ENCODE measurements at regions not wholly inside any gene's neighbourhood (a gene's known extent, or its start where the extent isn't known, plus 50 kb on each side); places are given as distances from the start of the nearest gene placed in this dataset.
"Not testable (repeated sequence)": the region's sequence is repeated elsewhere in the genome, so short reads cannot be mapped to it uniquely, and the experiment has no call there.

GRCh38 chr5:166679331-166679730 is 1612.1 kb upstream of the WWC1 start:
- in situ Hi-C loops (cut with MboI; ENCODE audit: low sequenced_read_pairs), result no loop called here

DNA sequence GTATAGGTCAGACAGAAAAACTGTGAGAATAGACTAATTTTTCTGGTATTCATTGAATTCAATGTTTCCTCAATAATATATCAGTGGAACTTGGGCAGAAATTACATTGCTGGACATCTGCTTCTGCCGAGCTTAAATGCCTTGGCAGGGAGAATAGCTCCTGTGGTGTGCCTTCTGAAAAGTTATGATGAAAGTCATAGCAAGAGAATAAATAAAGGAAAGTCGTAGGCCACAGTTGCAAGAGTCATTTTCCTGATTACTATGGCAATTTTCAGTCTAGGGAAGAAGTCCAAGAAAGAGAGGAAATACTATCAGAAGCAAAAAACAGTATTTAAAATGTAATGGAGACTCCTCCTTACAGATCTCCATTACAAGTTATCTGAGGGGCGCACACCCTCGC is 1596.1 kb upstream of the WWC1 start:
- in situ Hi-C loops (cut with MboI; ENCODE audit: low sequenced_read_pairs), result no loop called here

DNA sequence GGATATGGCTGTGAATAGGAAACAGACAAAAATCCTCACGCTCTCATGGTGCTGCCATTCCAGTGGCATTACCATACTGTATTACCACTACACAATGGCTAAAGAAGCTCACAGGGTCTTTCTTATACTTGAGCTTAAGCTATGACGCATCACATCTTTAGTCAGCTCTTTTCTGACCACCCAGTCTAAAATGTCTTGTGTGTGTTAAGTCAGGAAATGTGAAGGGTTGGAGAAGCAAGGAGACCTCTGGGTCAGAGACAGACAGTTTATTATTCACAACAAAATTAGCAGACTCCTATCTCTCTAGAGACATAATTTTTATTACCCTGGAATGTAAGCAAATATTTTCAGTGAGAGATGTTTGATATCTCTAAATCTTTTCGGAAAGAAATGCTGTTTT is 1583.2 kb upstream of the WWC1 start:
- in situ Hi-C loops (cut with MboI; ENCODE audit: low sequenced_read_pairs), result no loop called here

DNA sequence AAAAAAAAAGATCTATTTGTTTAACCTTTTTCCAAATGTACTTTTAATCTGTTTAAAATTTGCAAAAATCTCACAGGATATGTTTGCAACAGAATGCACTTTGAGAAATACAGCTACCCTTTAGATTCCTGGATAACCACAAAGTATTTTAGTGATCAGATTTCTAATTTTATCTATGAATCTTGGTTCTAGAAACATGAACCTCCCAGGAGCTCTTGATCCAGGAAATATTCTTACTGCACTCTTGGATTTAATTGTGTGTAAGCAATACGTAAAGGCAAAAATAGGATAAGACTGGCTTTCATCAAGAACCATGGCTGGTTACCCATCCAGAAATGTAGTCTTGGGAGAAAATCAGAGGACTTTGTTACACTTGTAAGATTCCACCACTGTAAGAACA is 1581.8 kb upstream of the WWC1 start:
- in situ Hi-C loops (cut with MboI; ENCODE audit: low sequenced_read_pairs), result no loop called here

DNA sequence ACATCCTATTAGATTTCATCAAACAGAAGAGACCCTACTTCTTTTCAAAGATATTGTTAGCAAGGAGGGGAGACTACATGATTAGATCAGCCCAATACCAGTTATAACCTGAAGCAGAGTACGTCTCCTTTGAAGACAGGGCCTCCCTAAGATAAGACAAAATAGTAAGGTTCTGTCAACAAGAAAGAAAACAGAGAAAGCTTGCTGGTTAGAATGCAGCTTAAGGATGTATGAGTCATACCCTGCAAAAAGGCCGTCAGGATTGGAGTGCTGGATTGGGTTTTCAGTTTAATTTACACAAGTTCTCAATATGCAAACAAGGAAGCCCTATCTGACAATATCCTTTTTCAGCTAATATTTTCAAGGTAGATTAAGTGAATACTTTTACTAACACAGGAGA is 1581.2 kb upstream of the WWC1 start:
- in situ Hi-C loops (cut with MboI; ENCODE audit: low sequenced_read_pairs), result no loop called here

DNA sequence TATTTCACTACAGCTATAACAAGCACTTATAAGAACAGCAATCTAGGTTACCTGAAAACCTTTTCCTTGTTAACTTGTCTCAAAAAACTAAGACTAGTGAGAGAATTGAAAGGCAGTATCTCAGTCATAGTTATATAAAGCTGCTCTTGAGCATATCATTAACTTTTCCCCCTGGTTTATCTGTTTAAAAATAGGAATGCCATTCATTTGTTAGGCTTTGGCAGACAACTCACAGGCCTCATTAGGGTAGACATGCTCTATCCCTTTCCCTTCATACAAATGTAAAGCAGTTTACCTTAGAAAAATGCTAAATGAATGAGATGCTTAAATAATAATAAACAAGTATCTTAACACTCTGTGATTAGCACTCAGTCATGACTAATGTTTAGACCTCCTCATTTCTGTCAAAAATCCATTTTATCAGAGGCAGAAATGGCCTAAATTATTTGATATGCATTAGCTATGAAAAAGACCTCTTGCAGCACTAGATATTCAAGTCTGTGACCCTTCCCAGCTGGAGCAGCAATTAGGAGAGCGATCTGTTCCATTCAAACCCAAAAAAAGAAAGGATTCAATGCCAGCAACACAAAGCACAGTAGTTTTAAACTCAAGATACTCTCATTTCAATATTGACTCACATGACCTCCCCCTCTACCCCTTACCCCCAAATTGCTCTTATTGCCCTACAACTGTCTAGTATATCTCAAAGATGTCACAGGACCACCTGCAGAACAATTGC is 1578.8 kb upstream of the WWC1 start:
- in situ Hi-C loops (cut with MboI; ENCODE audit: low sequenced_read_pairs), result no loop called here

- in situ Hi-C loops (cut with MboI; ENCODE audit: low sequenced_read_pairs), result no loop called here
Measured at GRCh38 chr5:166713295-166713694, 1578.2 kb upstream of the WWC1 start.

GRCh38 chr5:166716856-166717492 is 1574.5 kb upstream of the WWC1 start:
- in situ Hi-C loops (cut with MboI; ENCODE audit: low sequenced_read_pairs), result no loop called here

GRCh38 chr5:166719991-166720390 is 1571.5 kb upstream of the WWC1 start:
- in situ Hi-C loops (cut with MboI; ENCODE audit: low sequenced_read_pairs), result no loop called here

DNA sequence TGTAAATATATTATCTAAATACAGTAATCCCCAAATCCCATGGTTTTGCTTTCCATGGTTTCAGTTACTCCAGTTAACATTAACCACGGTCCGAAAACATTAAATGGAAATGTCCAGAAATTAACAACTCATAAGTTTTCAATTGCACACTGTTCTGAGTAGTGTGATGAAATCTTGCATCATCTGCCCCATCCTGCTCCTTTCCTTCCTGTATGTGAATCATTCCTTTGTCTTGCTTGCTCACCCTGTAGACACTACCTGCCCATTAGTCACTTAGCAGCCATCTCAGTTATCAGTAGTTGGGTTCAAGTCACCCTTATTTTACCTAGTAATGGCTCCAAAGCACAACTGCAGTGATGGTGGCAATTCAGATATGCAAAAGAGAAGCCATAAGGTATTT is 1568.5 kb upstream of the WWC1 start:
- in situ Hi-C loops (cut with MboI; ENCODE audit: low sequenced_read_pairs), result no loop called here

- in situ Hi-C loops (cut with MboI; ENCODE audit: low sequenced_read_pairs), result no loop called here
Measured at GRCh38 chr5:166724284-166724683, 1567.2 kb upstream of the WWC1 start.

GRCh38 chr5:166725593-166725992 is 1565.9 kb upstream of the WWC1 start:
- in situ Hi-C loops (cut with MboI; ENCODE audit: low sequenced_read_pairs), result no loop called here

- in situ Hi-C loops (cut with MboI; ENCODE audit: low sequenced_read_pairs), result no loop called here
Measured at GRCh38 chr5:166726406-166726805, 1565.0 kb upstream of the WWC1 start.

GRCh38 chr5:166742951-166743350 is 1548.5 kb upstream of the WWC1 start:
- in situ Hi-C loops (cut with MboI; ENCODE audit: low sequenced_read_pairs), result not testable (repeated sequence)

DNA sequence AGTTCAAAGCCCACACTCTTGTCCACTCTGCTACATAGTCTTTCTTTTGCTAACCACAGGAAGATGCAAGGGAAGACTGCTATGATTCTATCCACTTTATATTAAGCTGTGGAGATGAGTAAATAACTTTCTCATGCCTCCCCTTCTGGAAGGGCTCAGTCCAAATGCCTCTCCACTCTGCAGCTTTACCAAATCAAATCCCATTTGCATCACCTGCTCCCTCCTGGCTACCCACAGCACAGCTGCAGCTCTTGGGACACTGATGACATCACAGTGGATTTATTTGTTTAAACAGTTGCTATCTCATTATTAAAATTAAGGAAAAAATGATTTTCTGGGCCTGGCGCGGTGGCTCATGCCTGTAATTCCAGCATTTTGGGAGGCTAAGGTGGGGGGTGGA is 1544.9 kb upstream of the WWC1 start:
- in situ Hi-C loops (cut with MboI; ENCODE audit: low sequenced_read_pairs), result no loop called here

GRCh38 chr5:166750376-166750775 is 1541.1 kb upstream of the WWC1 start:
- in situ Hi-C loops (cut with MboI; ENCODE audit: low sequenced_read_pairs), result no loop called here

DNA sequence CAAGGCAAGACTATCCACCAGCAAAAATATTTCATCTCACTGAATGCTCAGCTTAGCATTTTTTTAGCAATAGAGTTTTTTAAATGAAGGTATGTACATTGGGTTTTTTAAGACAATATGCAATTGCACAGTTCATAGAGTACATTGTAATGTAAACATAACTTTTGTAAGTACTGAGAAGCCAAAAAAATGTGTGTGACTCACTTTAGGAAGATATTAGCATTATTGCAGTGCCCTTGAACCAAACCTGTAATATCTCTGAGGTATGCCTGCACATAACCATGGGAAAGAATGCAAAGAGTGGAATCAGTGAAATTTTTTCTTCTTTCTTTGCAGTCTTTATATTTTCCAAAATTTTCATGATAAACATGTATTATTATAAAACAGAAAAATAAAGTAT is 1533.3 kb upstream of the WWC1 start:
- in situ Hi-C loops (cut with MboI; ENCODE audit: low sequenced_read_pairs), result no loop called here

GRCh38 chr5:166767858-166768257 is 1523.6 kb upstream of the WWC1 start:
- in situ Hi-C loops (cut with MboI; ENCODE audit: low sequenced_read_pairs), result no loop called here

DNA sequence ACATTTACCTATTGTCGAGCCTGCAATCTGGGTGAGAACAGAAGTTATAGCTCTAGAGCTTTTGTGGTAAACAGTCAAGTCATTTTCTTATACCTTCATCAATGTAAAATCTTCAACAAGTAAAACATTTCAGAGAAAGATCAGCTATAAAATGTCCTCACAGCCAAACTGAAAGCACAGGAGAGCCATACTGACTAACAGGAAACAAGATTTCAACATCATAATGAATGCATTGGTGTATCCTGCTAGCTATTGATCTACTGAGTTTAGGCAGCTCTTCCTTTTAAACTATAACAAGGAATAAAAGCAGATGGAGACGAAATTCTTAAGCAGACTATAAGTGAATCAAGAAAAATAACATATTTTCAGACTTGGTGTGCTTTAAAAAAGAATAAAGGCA is 1522.9 kb upstream of the WWC1 start:
- in situ Hi-C loops (cut with MboI; ENCODE audit: low sequenced_read_pairs), result no loop called here

DNA sequence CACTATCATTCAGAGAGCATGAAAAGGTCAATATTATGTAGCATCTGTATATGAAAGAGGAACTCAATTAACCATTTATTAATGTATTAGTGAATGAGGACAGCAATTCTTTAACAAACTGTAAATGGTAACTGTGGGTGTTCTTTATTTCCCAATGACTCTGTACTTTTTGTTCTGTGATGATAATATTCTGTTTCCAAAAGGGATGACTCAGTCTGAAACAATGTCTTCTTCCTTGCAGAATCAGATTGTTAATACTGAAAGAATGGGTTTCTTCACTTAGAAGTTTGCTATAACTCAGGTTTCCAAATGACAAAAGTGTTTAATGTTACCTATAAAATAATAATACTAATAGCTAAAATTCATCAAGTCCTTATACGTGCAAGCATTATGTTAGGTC is 1518.7 kb upstream of the WWC1 start:
- in situ Hi-C loops (cut with MboI; ENCODE audit: low sequenced_read_pairs), result no loop called here

GRCh38 chr5:166781737-166782136 is 1509.7 kb upstream of the WWC1 start:
- in situ Hi-C loops (cut with MboI; ENCODE audit: low sequenced_read_pairs), result no loop called here

GRCh38 chr5:166784545-166785078 is 1506.8 kb upstream of the WWC1 start:
- in situ Hi-C loops (cut with MboI; ENCODE audit: low sequenced_read_pairs), result no loop called here

DNA sequence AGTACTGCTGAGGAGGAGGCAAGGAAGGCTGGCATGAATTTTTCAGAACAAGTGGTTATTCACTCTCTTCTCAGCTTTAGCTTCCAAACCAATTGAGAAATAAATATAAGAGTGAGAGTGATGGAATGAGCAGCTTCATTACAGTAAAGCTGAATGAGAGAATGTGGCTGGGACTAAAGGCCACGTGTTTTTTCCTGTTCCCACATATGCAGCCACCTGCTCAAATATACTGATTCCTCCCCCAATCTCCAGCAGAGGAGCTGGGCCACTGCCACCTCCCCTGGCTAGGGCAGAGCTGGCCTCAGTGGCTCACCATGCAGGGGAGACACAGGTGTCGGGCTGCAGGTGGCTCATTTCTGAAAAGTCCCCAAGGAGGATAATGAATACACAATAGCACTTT is 1505.3 kb upstream of the WWC1 start:
- in situ Hi-C loops (cut with MboI; ENCODE audit: low sequenced_read_pairs), result no loop called here

Data from HL-60/S4 (cell line).